Activated gamma-delta T cell treated with anti-CD3 and anti-CD28 coated beads, Interleukin-2, amount 50 U/mL, for 16 hours (primary cell): ENCODE measurements at regions not wholly inside any gene's neighbourhood (a gene's known extent, or its start where the extent isn't known, plus 50 kb on each side); places are given as distances from the start of the nearest gene placed in this dataset.
"Not testable (repeated sequence)": the region's sequence is repeated elsewhere in the genome, so short reads cannot be mapped to it uniquely, and the experiment has no call there.

ENCODE experiments used
- DNase-seq: peaks from one replicate; pipeline ENCODE4 v3.0.0-alpha.2; 2020; ENCODE audit warnings: low read depth

- not testable (repeated sequence) for DNase-seq
Measured at GRCh38 chr14:105734241-105734640, 207.9 kb downstream of the TMEM121 start.

GRCh38 chr14:105736331-105736730 lies 209.9 kb downstream of the TMEM121 start:
- not testable (repeated sequence) for DNase-seq

- DNase-seq: no peak
Measured at GRCh38 chr14:105737504-105738246, 211.3 kb downstream of the TMEM121 start.

GRCh38 chr14:105738638-105739037 lies 212.3 kb downstream of the TMEM121 start:
- DNase-seq: no peak

- DNase-seq: no peak
Measured at GRCh38 chr14:105739331-105740102, 213.1 kb downstream of the TMEM121 start.

GRCh38 chr14:105740272-105740671 lies 213.9 kb downstream of the TMEM121 start:
- not testable (repeated sequence) for DNase-seq

GRCh38 chr14:105740961-105741360 lies 214.6 kb downstream of the TMEM121 start:
- DNase-seq: not testable (repeated sequence)

GRCh38 chr14:105741707-105742530 lies 215.5 kb downstream of the TMEM121 start:
- DNase-seq: not testable (repeated sequence)

- DNase-seq: no peak
Measured at GRCh38 chr14:105742531-105742848, 216.1 kb downstream of the TMEM121 start.

- not testable (repeated sequence) for DNase-seq
Measured at GRCh38 chr14:105742904-105743701, 216.7 kb downstream of the TMEM121 start.

GRCh38 chr14:105744213-105744787 lies 217.9 kb downstream of the TMEM121 start:
- not testable (repeated sequence) for DNase-seq

GRCh38 chr14:105745433-105746123 lies 219.2 kb downstream of the TMEM121 start:
- DNase-seq: no peak

GRCh38 chr14:105746124-105746514 lies 219.7 kb downstream of the TMEM121 start:
- no peak for DNase-seq

GRCh38 chr14:105746800-105747502 lies 220.6 kb downstream of the TMEM121 start:
- DNase-seq: not testable (repeated sequence)

- DNase-seq: not testable (repeated sequence)
Measured at GRCh38 chr14:105747503-105748203, 221.3 kb downstream of the TMEM121 start.

GRCh38 chr14:105748204-105748578 lies 221.8 kb downstream of the TMEM121 start:
- no peak for DNase-seq

- DNase-seq: not testable (repeated sequence)
Measured at GRCh38 chr14:105748710-105749109, 222.3 kb downstream of the TMEM121 start.

GRCh38 chr14:105749870-105750541 lies 223.6 kb downstream of the TMEM121 start:
- not testable (repeated sequence) for DNase-seq

GRCh38 chr14:105751291-105751751 lies 224.9 kb downstream of the TMEM121 start:
- not testable (repeated sequence) for DNase-seq
